ENCODE measurements at regions not wholly inside any gene's neighbourhood (a gene's known extent, or its start where the extent isn't known, plus 50 kb on each side); places are given as distances from the start of the nearest gene placed in this dataset.
"Not testable (repeated sequence)": the region's sequence is repeated elsewhere in the genome, so short reads cannot be mapped to it uniquely, and the experiment has no call there.

DNA sequence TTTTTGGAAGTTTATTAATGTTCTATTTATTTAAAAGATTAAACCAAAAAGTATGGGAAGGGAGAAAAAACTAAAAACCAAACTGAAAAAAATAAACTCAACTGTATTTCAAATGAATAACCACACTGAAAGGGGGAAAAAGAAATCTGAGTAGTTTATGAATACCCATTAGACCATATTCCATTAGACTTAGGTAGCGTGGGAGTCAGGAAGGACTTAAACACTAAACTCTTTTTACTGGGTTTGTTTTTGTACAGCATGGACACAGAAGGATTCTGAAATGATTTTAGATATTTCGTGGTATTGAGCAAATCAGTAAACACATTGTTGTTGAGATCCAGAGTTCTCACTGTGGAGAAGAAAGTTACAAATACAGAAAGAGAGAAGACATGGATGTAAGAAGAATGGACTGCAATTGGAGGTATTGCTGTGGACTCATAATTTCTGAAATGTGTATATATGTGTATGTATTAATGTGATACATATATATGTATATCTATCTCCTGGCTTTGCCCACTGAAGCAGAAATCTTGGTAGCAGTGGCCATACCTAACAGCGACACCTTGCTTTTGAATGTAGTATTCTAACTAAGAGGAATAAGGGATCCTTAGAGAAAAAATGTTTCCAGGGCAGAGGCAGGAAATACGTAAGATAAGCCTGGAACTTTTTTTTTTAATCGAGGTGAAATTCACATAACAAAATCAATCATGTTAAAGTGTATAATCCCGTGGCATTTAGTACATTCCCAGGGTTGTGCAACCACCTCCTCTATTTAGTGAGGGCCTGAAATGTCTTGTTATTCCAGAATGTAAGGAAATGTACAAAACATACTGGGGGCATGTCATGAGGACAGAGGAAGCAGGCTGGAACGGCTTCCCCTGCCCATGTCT is 228.8 kb downstream of the SMARCA2 start:
- DNase-seq = no peak

DNA sequence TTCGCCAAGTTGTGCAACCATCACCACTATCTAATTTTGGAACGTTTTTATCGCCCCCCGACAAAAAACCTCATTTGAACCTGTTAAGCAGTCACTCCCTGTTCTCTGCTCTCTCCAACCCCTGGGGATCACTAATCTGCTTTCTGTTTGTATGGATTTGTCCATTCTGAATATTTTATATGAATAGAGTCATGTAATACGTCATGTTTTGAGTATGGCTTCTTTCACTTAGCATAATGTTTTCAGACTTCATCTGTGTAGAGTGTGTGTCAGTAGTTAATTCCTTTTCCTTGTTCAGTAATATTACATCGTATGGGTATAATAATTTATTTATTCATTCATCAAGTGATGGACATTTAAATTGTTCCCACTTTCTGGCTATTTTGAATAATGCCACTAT is 232.2 kb downstream of the SMARCA2 start:
- no peak for DNase-seq

DNA sequence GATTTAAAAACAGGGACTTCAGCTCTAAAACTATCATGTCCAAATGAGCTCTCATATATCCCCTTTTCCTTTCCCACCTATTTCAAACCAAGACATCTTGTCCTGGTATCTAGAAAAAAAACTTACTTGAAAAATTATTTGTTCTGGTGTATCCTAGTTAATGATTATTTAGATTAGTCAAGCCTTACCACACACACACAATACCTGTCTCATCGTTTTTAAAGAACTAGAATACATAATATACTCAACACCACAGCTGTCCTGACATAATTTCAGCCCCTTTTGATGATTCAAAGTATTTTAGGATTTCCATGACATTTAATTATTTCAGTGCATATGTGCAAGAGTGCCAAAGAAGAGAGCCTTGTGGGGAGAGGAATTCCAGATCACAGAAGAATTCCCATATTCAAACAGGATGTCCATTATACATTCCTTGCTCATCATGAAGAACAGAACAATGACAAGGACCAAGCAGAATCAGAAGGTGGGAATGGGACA is 233.7 kb downstream of the SMARCA2 start:
- no peak for DNase-seq

DNA sequence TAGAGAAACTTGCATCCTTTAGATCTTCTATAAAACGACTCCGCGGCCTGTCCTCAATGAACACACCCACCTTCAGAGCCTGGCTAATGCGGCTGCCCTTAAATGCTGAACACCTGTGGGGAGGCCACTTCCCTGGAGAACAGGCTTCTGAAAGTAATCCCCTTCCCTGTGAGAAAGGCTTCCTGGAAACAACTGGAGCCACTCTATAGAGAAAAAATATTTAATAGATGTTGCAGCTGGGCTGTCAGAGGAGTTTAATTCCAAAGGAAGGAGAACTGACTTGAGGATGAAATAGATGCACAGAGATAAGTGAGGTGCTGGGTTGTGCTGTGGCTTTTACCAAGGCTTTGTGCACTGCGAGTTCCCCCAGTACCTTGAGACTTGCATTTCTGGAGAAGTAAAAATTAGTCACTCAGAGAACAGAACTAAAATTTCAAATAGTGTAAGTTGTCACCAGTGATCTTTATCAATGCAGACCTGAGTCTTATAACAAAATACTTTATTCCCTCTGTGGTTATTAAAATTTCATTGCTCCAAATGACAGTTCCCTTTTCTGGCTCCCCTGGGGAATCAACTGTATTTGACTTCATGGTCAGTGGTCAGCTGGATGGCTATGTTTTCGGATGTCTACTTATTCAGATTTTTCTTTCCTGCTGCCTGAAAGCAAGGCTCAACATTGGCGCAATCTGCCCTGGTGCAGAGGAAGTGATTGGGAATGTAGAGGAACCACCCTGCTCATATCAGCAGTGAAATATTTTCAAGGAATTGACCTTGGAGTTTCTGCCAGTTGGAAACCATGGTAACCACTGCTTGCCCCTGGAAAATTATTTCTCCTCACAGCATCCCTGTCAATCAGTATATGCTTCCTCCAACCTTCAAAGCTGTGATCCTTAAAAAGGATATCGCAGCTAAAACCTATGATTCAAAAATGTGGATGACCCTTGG is 238.8 kb downstream of the SMARCA2 start:
- DNase-seq = peak in 1 of 2 experiments; percentile 19

DNA sequence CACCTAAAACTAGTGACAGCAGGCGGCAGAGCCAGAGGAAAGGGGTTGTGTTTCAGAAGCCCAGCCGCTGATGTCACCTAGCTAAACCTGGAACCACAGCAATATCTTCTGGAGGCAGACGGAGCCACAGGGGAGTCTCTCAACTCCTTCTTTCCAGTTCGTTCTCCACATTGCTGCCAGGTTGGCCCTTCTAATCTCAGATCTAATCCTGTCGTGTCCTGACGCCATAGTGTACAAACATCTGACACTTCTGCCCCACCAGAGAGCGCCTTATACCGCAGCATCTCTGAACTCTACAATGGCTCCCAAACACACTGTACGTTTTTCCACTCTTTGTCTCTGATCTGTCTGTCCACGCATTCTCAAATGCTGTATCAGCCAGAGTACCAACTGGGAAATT is 240.0 kb downstream of the SMARCA2 start:
- no peak for DNase-seq

DNA sequence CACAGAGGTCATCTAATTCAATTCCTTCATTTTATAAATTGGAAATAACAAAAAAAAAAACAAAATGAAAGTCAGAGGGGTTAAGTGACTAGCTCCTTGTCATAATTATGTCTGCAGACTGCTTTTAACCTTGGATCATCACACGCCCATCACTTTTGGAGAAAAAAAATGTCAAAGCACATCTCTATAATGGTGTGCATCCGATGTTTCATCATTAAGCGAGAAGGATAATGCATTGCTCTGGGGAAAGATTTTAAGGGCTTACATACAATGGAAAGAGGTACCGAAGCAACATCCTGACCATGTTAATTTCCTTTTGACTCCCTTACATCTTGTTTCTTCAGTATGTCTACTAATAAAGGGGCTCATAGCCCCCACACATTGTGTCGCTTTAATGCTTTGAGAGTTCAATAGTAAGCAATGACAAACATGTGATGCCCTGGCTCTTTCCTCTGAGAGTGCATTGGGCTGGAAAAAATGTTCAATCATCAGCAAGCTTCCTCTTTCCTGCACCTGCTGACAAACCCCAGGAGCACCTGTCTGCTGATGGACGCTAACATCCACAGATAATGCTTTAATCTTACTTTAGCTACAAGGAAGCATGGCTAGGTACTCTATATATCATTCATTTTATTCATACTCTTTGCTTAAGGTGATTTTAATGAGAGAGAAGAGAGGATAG is 242.2 kb downstream of the SMARCA2 start:
- peak; percentile 23 to 75 for DNase-seq

DNA sequence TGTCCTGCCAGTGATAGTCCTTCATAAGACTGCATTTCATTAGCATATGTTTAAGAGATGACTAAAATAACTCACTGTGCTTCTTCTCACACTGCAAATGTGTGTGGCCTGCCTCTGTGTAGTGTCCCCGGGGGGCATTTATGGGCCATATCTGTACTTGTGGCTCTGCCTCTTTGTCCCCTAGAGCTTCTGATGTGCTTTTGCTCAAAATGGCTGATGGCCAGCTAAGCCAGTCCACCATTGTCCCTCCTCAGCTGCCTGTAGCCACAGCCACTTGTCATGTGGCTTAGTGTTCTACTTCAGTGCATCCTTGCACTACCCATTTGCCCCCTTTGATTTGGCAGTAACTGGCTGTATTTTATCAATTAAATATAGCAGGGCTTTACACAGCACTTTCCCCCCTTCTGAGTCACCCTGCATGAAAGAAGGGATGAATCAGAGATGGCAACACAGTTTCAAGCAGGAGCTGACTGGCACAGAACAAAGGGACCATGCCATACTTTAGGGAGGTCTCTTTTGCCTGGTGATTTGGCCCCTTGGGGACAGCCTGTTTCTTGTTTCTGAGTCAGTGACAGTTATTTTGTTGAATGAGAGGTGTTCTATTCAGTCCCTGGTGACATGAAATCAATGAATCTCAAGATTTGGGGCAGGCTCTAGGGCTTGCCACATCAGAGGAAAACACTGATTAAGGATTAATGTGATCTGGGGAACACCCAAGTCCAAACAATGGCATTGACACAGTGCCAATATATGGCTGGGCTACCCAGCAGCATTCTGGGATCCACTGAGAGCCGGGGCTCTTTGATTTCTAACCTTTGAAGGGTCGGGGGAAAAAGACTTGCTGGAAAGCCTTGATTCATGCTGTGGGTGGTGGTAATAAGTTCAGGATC is 245.5 kb downstream of the SMARCA2 start:
- peak in 1 of 2 experiments; percentile 57 for DNase-seq

DNA sequence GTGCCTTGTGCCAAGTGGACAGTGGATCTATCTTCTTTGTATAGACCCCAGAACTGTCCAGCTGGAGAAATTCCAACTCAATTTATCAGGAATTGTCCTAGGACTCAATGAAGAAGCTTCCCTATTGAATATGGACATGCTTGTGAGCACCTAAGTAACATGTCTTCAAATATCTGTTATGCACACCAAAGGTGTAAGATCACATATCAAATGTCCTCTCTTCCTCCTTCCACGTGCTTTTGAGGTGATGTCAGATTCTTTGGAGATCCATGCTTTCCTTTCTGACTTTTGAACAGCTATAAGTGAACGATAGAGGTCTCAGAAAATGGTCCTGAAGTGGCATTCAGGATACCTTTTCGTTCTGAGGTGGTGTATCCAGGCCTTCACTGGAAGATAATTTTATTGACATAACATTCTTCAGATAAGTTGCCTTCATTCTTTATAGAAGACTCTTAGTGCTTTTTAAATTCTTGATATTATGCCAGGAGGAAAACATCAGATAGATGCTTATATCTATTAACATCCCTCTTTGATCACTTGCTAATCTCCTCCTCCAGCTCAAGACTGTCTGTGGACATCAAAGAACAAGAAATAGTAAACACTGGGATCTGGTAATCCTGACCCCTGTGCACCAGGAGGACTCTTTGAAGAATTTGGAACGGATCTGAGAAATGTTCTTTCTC is 246.4 kb downstream of the SMARCA2 start:
- no peak for DNase-seq

DNA sequence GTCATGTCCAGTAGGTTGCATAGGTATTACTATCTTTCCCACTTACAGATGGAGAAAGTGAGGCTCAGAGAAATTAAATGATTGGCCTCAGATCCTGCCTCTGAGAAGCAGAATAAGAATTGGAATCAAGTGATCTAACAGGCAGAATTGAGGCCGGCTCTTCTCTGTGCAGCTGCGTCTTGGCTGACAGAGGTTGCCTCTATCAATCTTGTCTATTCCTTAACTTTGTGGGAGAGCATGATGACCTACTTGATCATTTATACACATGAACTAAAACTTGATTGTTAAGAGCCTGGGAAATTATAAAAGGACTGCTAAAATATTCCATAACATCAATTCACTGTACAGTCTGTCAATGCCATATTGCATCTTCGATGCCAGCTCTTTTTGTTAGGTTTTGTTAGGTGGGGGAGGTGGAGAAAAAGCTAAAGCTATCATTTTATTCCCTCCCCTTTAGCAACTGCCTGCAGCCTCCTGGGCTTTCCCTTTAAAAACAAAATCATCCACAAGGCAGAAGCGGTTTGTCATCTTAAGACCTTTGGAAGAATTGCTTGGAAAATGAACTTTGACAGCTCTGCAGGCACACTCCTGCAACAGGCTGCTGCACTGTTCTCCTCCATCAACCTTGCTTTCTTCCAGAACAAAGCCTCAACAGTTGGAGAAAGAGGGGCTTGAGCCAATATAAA is 247.4 kb downstream of the SMARCA2 start:
- DNase-seq = no peak

DNA sequence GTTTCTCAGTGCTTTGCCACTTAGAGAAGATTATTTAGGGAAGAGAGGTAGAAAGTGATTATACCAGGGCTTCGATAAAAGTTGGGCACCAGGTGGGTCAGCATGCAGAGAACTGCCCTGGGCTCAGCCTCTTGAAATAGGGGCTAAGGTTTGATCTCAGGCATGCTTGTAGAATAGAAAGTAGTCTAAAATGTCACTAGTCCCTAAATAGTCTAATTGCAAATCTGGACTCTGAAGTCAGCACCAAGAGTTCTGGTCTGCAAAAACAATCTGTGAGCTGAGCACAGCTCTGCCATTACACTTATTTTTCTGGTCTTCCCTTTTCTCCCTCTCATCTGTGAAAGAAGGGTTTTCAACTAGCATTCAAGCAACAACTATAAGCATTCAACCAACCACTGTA is 248.0 kb downstream of the SMARCA2 start:
- no peak for DNase-seq

DNA sequence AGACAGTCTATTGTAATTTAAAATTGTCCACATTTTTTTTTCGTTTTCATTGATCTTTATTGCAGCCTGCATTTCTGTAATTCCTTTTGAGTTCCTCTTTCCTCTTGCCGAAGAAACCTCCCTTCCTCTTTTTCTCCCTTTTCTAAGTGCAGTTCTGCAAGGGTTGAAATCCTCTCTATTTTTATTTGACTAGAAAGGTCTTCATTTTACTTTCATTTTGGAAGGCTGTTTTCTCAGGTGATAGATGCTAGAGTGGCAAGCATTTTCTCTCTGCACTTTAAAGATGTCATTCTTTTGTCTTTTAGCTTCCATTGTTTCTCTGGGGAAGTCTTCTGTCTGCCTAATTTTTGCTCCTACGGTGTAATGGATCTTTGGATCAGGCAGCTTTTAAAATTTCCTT is 248.5 kb downstream of the SMARCA2 start:
- DNase-seq = no peak

DNA sequence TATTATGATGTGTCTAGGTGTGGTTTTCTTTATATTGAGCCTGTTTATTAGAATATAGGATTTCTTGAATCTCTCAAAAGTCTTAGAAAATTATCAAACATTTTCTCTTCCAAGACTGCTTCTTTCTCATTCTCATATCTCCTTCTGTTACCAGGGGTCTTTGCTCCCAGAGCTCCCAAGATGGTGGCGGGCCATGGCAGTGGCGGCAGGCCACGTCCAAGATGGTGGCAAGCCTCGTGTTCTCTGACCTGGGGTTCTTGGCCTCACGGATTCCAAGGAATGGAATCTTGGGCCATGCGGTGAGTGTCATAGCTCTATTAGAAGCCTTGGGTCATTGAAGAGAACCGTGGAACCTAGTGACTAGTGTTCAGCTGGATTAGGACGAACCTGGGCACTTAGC is 248.9 kb downstream of the SMARCA2 start:
- DNase-seq = no peak

DNA sequence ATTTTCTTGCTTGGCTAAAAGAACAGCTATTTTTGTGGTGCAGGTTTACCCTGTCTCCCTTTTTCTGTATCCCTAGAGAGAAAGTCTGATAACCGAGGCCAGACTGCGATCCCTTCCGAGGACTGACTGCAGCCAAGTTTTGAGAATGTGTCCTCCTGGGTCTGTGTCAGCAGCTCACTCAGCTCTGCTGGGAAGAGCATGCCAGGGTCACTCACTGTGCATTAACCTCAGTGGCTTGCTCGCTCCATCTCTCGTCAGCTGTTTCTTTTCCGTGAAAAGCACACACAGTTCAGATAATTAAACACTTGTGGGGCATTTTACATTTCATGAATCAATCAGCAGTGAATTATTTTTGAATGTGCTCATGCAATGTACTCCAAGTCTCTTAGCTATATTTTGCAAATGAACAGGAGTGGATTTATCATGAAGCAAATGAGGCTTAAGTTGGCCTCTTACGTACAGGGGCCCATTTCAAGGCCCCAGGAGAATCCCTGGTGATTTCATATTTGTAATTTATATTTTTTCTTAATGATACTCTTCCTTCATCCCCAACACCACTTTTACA is 252.1 kb downstream of the SMARCA2 start:
- DNase-seq = peak; percentile 66 to 69

DNA sequence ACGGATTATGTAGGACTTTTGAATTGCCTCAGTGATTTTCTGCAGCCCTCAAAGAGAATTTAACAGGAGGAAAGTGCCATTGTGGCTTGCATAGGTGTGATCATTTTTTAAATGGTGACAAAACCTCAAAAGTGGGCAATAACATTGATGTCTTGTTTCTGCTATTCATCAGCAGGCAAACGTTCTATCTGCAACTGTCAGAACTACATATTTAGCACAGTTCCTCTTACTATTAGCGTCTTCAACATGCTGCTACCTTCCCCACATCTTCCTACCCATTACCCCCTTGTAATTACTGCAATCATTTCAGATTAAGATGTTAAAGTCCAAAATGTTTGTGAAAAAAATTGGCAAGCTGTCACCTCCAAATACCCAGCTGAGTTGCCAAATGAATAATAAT is 254.6 kb downstream of the SMARCA2 start:
- no peak for DNase-seq

DNA sequence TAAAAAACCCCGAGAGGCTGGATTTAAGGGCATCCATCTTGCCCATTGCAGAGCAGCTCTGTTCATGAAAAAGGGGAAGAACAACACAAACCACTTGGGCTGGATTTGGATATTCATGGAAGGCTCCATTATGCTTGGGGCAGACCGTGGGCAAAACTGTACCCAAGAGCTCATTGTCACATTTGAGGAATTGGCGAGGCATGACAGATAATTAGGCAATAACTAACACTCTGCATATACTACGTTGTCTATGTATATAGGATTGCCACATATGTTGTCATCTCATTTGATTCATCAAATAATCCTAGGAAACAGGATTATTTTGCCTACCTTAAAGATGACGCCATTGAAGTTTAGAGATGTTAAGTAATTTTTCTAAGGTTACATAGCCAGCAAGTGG is 255.4 kb downstream of the SMARCA2 start:
- DNase-seq = no peak

DNA sequence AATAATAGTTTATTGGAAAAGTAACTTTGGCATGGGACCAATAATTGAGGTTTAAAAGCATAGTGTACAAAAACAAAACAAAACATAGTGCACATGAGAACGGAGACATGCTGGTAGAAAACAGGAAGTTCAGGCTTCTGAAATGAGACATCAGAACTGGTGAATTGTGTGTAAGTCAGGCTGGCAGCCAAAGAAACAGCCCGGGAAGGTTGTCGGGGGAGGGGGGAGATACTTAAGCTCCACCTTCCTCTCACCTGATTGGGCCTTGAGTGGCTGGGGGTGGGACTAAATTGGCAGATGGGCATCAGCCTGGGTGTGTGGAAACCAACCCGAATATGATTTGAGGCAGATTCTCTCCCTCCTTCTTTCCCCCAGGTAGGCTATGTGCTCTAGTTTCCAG is 256.3 kb downstream of the SMARCA2 start:
- no peak for DNase-seq

DNA sequence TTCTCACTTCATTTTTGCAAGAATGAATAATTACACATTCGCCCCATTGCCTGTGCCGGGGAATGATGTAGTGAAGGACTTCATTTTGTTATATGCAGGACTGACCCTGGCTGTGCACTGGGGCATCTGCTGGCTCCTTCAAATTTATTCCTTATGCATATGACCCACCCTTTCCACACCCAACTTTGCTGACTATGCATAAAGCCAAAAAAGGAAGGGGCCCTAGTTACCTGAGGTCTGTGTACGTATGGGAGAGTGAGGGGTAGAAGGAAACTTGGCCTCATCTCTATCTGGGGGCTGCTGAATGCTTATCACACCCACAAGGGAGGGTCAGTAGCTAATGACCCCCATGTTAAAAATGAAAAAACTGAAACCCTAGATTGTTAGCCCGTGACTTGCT is 259.6 kb downstream of the SMARCA2 start:
- no peak for DNase-seq

DNA sequence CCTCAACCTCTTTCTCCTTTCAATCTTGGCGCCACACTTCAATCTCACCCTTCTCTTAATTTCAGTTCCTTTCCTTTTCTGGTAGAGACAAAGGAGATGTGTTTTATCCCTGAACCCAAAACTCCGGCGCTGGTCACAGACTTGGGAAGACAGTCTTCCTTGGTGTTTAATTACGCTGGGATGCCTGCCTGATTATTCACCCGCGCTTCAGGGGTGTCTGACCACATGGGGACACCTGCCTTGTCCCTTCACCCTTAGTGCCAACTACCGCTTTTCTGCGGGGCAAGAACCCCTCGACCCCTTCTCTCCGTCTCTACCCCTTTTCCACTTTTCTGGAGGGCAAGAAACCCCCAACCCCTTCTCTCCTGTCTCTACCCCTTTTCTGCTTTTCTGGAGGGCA is 261.1 kb downstream of the SMARCA2 start:
- no peak for DNase-seq

DNA sequence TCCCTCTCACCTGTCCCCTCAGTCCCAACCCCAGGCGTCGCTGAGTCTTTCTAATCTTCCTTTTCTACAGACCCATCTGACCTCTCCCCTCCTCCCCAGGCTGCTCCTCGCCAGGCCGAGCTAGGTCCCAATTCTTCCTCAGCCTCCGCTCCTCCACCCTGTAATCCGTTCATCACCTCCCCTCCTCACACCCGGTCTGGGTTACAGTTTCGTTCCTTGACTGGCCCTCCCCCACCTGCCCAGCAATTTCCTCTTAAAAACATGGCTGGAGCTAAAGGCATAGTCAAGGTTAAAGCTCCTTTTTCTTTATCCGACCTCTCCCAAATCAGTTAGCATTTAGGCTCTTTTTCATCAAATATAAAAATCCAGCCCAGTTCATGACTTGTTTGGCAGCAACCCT is 262.0 kb downstream of the SMARCA2 start:
- DNase-seq = not testable (repeated sequence)

DNA sequence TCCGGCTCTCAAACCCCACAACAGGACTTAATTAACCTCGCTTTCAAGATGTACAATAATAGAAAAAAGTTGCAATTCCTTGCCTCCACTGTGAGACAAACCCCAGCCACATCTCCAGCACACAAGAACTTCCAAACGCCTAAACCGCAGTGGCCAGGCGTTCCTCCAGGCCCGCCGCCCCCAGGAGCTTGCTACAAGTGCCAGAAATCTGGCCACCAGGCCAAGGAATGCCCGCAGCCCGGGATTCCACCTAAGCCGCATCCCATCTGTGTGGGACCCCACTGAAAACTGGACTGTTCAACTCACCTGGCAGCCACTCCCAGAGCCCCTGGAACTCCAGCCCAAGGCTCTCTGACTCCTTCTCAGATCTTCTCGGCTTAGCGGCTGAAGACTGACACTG is 262.5 kb downstream of the SMARCA2 start:
- DNase-seq = not testable (repeated sequence)
